ENCODE measurements at regions not wholly inside any gene's neighbourhood (a gene's known extent, or its start where the extent isn't known, plus 50 kb on each side); places are given as distances from the start of the nearest gene placed in this dataset.

DNA sequence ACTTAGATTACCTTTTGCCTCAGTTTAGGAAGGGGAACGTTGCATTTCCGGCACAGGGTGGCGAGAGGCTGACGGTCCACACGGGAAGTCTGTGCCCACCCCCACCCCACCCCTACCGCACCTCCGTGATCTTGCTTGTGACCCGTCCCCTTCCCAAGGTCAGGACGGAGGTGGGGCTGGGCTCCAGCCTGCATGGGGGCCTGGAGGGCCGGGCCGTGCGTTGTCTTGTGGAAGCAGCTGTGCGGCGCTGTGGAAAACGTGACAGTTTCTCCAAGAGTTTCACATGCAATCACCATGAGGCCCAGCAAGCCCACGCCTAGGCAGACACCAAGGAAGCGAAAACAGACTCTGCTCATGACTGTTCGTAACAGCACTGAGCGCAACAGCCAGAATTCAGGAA lies 76.8 kb upstream of the HDAC4 start:
- Mint-ChIP-seq H3K9me3 (no peaks in the 10 kb centered on the region), H3K4me1 (no peaks in the 10 kb centered on the region), H3K27ac (no peak overlapping the region), H3K4me3 (no peak overlapping the region), H3K27me3 (peaks cover 2% of the 10 kb centered on the region), H3K36me3 (ENCODE audit: low read depth) (no peaks in the 10 kb centered on the region)
- DNase-seq (no peak), ATAC-seq (no peak)

GRCh38 chr2:239476757-239477585 lies 76.2 kb upstream of the HDAC4 start:
- Mint-ChIP-seq H3K4me3 (no peak overlapping the region), H3K36me3 (ENCODE audit: low read depth) (no peaks in the 10 kb centered on the region), H3K27me3 (peaks cover 2% of the 10 kb centered on the region), H3K4me1 (no peaks in the 10 kb centered on the region), H3K9me3 (no peaks in the 10 kb centered on the region), H3K27ac (no peak overlapping the region)
- no peak for ATAC-seq
- no peak for DNase-seq

DNA sequence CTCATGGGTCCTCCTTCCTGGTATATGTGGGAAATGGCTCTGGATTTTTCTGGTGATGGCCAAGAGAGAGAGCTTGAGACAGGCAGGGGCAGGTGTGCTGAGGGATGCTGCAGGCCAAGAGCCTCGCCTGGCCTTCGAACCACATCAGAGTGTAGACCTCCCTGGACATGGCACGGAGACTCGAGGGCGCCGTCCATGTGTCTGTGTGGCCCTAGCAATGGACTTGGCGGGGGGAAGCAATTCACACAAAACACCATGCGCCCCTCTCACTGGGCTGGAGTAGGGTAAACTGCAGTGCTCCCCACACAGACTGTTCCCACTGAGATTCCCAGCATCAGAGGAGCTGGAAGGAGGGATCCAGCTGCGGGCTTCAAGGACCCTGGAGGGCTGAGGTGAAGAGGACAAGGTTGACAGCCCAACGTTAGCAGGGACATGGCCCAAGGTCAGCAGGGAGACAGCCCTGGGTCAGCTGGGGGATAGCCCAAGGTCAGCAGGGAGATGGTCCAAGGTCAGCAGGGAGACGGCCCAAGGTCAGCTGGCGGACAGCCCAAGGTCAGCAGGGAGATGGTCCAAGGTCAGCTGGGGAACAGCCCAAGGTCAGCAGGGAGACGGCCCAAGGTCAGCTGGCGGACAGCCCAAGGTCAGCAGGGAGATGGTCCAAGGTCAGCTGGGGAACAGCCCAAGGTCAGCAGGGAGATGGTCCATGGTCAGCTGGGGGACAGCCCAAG lies 75.4 kb upstream of the HDAC4 start:
- peaks cover 2% of the 10 kb centered on the region for H3K27me3 Mint-ChIP-seq
- ATAC-seq = no peak
- no peaks in the 10 kb centered on the region for H3K4me1 Mint-ChIP-seq
- H3K36me3 Mint-ChIP-seq (ENCODE audit: low read depth) = no peaks in the 10 kb centered on the region
- no peak for DNase-seq
- H3K27ac Mint-ChIP-seq = no peak overlapping the region
- H3K9me3 Mint-ChIP-seq = no peaks in the 10 kb centered on the region
- H3K4me3 Mint-ChIP-seq = no peak overlapping the region

GRCh38 chr2:239475161-239476028 lies 74.6 kb upstream of the HDAC4 start:
- Mint-ChIP-seq H3K27me3 (peaks cover 2% of the 10 kb centered on the region), H3K36me3 (ENCODE audit: low read depth) (no peaks in the 10 kb centered on the region), H3K9me3 (no peaks in the 10 kb centered on the region), H3K27ac (no peak overlapping the region), H3K4me1 (no peaks in the 10 kb centered on the region), H3K4me3 (no peak overlapping the region)
- ATAC-seq (no peak), DNase-seq (no peak)

DNA sequence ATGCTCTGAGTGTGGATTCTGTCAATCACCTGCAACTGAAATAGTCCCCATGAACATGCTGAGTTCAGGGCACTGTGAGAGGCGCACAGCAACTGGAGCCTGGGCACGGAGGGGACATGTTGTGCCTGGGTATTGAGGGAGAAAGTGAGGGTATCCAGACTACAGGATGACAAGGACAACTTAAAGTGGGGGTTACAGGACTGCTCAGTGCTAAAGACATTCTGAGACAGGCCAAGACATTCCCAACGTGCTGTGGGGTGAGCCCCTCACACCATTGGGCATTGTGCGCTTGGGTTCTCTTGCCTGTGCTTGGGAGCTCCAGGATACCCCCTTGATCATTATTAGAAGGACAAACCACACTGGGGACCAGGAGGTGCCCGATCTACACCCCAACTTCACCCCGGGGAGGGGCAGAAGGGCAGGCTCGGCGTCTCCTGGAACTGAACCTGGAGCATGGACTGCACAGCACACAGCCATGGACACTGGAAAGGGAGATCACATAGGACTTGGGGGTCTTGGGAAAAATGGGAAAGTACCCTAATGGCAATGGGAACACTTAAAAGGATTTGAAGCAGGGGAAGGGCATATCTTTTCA lies 72.5 kb upstream of the HDAC4 start:
- no peaks in the 10 kb centered on the region for H3K4me1 Mint-ChIP-seq
- H3K27ac Mint-ChIP-seq = no peak overlapping the region
- H3K36me3 Mint-ChIP-seq (ENCODE audit: low read depth) = no peaks in the 10 kb centered on the region
- H3K9me3 Mint-ChIP-seq = no peaks in the 10 kb centered on the region
- no peak for ATAC-seq
- peaks cover 2% of the 10 kb centered on the region for H3K27me3 Mint-ChIP-seq
- no peak for DNase-seq
- H3K4me3 Mint-ChIP-seq = no peak overlapping the region

DNA sequence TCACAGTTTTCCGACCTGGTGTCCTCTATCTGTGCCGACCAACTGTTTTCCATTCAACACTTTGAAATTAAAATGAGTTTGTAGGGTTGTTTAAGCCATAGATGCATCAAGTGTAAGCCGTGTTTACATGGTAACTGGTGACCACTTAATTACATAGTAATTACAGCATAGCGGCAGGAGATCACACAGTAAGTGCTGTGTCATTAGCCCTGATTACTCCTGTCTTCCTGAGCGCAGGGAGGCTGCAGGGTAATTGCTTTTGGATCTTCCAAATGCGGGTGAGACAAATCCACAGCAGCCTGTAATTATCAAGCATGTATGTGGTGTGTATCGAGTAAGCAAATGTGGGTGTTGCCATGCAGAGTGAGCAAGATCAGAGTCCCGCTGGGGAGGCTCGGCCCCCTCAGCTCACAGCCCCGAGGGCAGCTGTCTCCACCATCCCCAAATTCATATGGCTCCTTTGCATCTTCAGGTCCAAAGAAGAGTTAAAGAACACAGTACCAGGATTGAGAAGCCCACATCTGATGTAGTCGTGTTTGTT lies 71.5 kb upstream of the HDAC4 start:
- ATAC-seq = no peak

GRCh38 chr2:239471011-239471792 lies 70.4 kb upstream of the HDAC4 start:
- ATAC-seq (no peak), DNase-seq (no peak)
- Mint-ChIP-seq H3K36me3 (ENCODE audit: low read depth) (no peaks in the 10 kb centered on the region), H3K4me1 (no peaks in the 10 kb centered on the region), H3K9me3 (no peaks in the 10 kb centered on the region), H3K4me3 (no peak overlapping the region), H3K27me3 (peaks cover 2% of the 10 kb centered on the region), H3K27ac (no peak overlapping the region)

More for the DNA sequence above, 71.5 kb upstream of the HDAC4 start:
- Mint-ChIP-seq H3K27me3 (peaks cover 2% of the 10 kb centered on the region), H3K9me3 (no peaks in the 10 kb centered on the region), H3K27ac (no peak overlapping the region), H3K36me3 (ENCODE audit: low read depth) (no peaks in the 10 kb centered on the region), H3K4me1 (no peaks in the 10 kb centered on the region), H3K4me3 (no peak overlapping the region)
- DNase-seq = no peak

DNA sequence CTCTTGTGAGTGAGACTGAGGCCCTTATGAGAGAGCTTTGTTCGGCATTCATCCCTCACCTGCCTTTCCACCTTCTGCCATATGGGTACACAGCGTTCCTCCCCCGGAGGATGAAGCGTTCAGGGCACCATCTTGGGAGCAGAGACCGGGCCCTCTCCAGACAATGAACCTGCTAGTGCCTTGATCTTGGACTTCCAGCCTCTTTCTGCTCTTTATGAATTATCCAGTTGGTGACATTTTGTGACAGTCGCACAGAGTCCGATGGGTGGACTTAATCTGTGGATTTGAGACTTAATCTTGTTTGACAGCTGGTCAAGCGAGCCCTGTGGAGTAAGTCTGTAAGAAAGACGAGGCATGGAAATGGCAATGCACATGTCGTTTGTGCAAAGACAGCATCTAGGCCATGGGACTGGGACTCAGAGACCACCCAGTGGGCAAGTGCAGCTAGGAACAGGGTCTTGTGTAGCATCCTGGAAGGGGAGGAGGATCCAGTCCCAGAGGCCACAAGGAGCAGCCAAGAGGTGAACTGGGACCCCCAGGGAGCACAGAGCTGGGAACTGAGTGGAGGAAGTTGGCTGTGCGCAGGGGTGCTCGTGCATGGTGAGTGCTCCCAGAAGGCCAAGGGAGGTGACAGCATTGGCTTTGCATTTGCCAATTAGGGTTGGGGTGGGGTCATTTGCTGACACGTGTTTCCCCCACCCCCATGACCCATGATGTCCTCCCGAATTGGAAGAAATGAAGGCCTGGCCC lies 69.5 kb upstream of the HDAC4 start:
- Mint-ChIP-seq H3K4me3 (no peak overlapping the region), H3K27me3 (peaks cover 2% of the 10 kb centered on the region), H3K9me3 (no peaks in the 10 kb centered on the region), H3K36me3 (ENCODE audit: low read depth) (no peaks in the 10 kb centered on the region), H3K4me1 (no peaks in the 10 kb centered on the region), H3K27ac (no peak overlapping the region)
- ATAC-seq (no peak), DNase-seq (no peak)

DNA sequence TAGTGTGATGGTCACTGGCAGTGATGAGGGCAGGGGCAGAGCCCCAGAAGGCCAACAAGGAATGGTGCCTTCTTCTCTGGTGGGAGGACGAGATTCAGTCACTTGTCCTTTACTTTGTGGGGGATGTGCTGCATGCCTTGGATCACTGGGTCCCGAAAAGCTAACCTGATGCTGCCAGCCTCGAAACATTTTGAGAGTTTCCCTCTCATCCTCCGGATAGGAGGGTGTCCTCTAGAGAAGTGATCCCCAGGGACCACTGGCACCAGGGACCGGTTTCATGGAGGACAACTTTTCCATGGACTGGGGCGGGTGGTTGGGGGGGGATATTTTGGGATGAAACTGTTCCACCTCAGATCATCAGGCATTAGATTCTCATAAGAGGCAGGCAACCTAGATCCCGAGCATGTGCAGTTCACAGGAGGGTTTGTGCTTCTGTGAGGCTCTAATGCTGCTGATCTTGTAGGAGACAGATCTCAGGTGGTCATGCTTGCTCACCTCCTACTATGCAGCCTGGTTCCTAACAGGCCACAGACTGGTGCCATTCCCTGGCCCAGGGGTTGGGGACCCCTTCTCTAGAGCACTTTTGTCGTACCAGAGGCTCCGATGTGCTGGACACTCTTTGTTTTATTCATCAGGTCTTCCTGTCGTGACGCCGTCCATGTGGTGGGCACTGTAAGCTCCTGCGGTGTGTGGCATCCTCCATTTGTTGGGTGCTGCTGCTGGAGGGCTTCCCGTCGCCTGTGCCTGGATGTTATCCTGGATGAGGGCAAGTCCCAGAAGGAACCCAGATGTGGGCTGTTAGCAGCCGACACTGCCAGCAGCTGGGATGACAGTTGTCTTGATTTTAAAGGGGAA lies 68.5 kb upstream of the HDAC4 start:
- Mint-ChIP-seq H3K9me3 (no peaks in the 10 kb centered on the region), H3K36me3 (ENCODE audit: low read depth) (no peaks in the 10 kb centered on the region), H3K4me3 (no peak overlapping the region), H3K27ac (no peak overlapping the region), H3K27me3 (peaks cover 2% of the 10 kb centered on the region), H3K4me1 (no peaks in the 10 kb centered on the region)
- ATAC-seq (no peak), DNase-seq (no peak)

- no peaks in the 10 kb centered on the region for H3K9me3 Mint-ChIP-seq
- ATAC-seq = no peak
- no peaks in the 10 kb centered on the region for H3K4me1 Mint-ChIP-seq
Observed at GRCh38 chr2:239468491-239469105, 67.8 kb upstream of the HDAC4 start.

GRCh38 chr2:239467956-239468490 lies 67.2 kb upstream of the HDAC4 start:
- Mint-ChIP-seq H3K4me1 (no peaks in the 10 kb centered on the region), H3K9me3 (no peaks in the 10 kb centered on the region), H3K36me3 (ENCODE audit: low read depth) (no peaks in the 10 kb centered on the region), H3K27ac (no peak overlapping the region), H3K27me3 (peaks cover 2% of the 10 kb centered on the region), H3K4me3 (no peak overlapping the region)
- DNase-seq = no peak
- no peak for ATAC-seq

More at GRCh38 chr2:239468491-239469105, 67.8 kb upstream of the HDAC4 start:
- Mint-ChIP-seq H3K27me3 (peaks cover 2% of the 10 kb centered on the region), H3K27ac (no peak overlapping the region), H3K4me3 (no peak overlapping the region), H3K36me3 (ENCODE audit: low read depth) (no peaks in the 10 kb centered on the region)
- DNase-seq = no peak

All from activated naive CD8-positive, alpha-beta T cell treated with anti-CD3 and anti-CD28 coated beads, Interleukin-2, amount 50 U/mL, for 24 hours (primary cell).